Urothelium cell line (cell line): ENCODE measurements at regions not wholly inside any gene's neighbourhood (a gene's known extent, or its start where the extent isn't known, plus 50 kb on each side); places are given as distances from the start of the nearest gene placed in this dataset.
A peak's percentile ranks its signal among the peaks of the same experiment; 100 is the strongest.

ENCODE experiments used
- DNase-seq: peaks from one replicate; pipeline ENCODE4 v3.0.0; 2011; ENCODE audit warnings: low spot score, mixed read lengths
- FAIRE-seq: peaks from 2 replicates; lab custom pipeline; 2011; peaks lifted over from hg19 to GRCh38; lab: Jason Lieb, UNC

DNA sequence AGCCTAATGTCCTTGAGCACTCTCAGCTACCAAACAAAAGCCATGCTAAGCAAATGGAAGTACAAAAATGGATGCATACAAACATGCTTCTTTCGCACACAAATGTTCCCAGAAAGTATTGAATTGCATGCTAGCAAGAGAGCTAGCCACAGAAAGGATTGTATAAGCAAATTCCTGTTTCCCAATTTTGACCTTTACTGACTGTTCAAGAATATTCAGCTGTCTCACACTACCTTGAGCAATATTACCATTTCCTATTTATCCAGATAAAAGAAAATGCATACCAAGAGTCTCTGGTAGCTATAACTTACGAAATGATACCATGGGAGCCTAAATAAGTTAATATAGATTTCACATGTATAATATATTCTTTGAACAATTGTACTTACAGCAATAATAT is 264.6 kb downstream of the TMEM167A start:
- FAIRE-seq (no peak), DNase-seq (no peak)

DNA sequence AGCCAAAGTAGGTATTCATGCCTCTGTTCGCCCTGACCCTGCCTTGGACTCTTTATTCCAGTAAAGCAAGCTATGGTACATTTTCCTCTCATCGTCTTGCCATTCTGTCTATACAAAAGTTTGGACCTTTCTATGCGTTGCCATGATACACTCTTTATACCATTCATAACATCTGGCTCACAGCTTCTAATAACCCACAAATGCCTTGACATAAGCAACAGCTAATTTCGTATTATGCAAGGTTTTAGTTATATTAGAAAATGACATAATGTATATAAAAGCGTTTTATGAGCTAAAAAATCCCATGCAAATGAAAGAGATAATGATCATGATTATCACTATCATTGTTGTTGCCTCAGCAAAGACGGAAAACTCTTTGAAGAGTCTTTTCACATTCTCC is 265.7 kb downstream of the TMEM167A start:
- no peak for FAIRE-seq
- DNase-seq = no peak

DNA sequence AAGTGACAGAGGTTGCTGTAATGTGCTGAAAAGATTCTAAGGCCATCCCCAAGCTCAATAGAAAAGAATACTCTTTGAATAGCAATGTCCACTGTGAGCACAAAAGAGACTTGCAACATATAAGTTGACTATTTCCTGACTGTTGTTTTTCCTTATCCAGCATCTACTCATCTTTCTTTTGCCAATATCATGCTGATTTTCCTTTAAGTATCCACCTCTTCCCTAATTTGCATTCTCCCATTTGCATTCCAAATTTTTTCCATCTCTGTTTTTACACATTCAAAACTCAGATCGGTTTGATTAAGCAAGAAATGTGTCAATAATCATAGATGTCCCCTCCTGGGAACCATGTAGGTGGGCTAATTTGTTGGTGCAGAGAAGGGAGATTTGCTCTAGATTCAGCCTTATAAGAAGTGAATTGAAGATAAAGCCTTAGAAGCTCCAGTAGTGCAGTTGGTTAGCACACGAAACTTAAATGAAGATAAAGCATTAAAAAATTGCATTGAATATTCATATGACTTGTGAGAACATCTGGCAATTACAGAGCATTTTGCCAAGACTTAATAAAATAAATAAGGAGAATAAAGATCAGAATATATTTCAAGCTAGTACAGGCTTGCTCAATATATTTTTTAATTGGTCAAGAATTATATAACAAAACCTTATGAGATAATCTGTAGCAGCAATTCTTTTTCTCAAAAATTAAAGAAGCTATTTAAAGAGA is 267.6 kb downstream of the TMEM167A start:
- DNase-seq (no peak), FAIRE-seq (no peak)

DNA sequence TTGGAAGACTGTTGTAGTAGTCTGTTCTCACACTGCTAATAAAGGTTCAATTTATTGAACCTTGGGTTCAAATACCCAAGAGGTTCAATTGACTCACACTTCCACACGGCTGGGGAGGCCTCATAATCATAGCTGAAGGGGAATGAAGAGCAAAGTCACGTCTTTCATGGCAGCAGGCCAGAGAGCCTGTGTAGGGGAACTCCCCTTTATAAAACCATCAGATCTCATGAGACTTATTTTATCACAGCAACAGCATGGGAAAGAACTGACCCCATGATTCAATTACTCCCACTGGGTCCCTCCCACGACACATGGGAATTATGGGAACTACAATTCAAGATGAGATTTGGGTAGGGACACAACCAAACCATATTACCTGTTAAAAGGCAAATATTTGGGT is 268.2 kb downstream of the TMEM167A start:
- DNase-seq (no peak), FAIRE-seq (no peak)

DNA sequence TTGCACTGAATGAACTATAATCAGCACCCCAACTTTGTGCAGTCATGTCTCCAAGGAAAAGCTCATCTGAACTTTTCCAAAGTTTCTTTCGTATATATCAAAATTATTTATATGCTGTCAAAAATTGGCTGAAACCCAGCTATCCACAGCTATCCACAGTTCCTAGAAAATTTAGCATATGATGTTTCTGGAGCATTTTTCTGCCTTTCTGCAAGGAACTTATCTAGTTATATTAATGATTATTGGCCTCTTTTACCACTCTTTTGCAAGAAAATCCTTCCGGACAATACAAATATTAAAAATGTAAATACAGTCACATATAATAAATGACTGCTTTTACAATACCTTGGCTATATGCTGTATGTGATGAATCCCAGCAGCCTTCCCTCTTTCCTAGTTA is 270.2 kb downstream of the TMEM167A start:
- FAIRE-seq = no peak
- no peak for DNase-seq

DNA sequence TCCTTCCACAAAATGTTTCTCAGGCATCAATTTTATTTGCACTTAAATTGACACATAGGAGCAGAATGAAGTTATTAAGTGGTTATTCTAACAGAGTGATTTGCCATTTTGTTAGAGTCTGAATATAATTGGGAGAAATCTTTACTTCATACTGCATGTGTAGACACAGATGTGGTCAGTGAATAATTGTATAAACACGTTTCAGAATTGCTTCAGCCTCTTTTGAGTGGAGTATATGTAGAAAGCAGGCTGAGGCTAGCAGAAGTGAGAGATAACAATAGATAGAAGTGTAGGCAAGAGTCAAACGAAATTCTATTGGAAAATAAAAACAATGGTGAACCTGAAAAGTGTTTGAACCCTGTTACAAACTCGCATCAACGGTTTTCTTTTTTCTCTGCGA is 270.7 kb downstream of the TMEM167A start:
- no peak for FAIRE-seq
- no peak for DNase-seq

DNA sequence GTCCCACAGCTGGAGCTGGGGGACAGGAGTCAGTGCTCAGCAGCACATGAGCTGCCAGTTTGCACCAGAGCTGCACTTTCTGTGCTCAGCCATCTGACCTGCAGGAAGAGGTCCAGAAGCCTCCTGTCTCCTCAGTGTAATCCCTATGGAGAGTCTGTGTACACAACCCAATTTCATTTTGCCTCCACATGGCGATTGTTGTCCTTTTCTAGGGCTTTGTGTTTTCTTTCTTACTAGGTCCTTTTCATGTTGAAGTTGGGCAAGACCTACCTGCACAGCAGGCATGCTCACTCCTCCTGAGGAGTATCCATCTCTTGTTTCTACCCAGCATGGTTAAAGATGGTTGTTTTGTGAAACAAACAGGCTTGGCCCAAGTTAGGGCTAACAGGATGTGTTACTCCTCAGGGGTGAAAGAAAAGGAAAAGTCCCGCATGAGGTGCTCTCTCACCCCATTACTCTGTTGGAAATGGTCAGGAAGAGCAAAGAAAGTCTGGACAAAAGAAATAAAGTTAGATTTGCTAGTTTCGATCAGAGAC is 273.0 kb downstream of the TMEM167A start:
- DNase-seq = no peak
- no peak for FAIRE-seq

DNA sequence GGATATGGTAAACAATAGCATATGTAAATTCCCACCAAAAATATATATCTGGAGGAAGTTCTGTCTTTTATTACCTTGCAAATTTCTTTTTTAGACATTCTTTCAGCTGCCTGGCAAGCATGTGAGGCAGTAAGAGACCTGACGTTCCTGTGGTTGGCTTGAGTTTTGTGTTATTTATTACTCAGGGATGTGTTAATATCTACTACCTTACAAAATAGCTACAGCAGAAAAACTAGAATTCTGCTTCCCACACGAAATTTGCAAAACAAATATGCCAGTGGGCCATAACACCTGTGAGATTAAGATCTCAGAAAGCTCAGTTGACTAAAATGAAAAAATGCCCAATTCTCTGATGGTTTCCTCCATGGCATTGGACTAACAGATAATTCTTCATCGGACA is 274.2 kb downstream of the TMEM167A start:
- FAIRE-seq = no peak
- DNase-seq = no peak

DNA sequence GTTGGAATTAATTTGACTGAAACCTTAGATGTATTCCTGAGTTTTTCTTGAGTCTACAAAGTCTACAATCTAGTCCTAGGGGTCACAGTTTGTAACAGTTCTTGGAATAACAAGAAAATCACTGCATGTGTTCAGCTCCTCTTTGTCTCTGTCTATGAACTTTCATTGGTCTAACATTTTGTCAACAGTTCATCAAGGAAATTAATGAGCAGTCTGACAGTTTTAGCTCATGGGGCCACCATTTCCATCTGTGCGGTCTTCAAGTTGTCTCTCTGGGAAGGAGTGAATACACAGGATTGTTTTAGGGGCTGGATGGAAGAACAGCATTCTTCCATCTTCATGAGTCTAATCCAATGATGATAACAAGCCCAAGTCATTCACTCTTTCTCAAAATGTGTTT is 276.4 kb downstream of the TMEM167A start:
- FAIRE-seq (no peak), DNase-seq (no peak)

DNA sequence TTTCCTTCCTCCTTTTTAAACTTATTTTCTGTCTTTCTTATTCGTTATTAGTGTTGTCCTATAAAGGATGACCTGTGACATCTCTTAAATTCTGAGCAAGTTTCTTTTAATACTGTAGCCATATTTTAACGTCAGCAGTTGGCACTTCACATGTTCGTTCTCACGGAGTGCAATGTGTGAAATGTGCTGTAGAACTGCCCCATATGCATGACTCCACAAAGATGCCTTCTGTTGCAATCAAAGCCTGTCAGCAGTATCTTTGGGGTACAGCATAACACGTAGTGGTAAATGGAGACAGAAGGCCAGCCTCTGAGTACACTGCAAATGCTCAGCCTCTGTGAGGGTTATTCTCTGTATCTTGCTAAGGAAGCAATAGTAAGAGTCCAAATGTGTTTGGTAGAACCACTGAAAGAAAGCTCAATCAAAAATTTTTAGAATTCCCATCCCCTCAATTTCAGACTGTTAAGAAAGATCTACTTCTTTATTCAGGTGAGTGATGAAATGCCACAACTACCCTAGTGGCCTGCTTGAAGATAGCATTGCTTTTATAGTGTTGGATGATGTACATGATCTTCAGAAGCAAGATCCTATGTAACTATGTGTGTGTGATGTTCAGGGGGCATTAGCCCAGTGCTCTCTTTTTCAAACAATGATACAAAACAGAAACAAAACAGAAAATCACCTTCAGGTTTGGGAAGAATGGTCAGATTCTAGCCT is 277.7 kb downstream of the TMEM167A start:
- FAIRE-seq (no peak), DNase-seq (no peak)

DNA sequence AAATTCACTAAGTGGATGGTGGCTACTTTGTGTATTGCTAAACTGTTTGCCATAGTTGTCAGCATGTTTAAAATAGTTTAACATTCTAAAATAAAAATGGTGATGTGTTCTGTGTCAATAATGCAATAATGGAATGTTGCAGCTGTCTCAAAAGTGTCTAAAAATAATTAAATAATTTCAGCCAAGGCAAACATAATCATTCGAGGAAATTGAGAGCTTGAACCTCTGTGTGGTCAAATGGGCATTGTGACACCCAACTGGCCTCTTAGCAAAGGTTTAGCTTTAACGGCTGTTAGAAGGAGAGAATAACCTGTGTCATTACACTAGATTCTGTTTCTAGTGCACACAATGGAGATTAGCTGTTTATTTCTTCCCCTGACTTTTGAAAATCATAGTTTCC is 278.5 kb downstream of the TMEM167A start:
- FAIRE-seq (no peak), DNase-seq (no peak)

DNA sequence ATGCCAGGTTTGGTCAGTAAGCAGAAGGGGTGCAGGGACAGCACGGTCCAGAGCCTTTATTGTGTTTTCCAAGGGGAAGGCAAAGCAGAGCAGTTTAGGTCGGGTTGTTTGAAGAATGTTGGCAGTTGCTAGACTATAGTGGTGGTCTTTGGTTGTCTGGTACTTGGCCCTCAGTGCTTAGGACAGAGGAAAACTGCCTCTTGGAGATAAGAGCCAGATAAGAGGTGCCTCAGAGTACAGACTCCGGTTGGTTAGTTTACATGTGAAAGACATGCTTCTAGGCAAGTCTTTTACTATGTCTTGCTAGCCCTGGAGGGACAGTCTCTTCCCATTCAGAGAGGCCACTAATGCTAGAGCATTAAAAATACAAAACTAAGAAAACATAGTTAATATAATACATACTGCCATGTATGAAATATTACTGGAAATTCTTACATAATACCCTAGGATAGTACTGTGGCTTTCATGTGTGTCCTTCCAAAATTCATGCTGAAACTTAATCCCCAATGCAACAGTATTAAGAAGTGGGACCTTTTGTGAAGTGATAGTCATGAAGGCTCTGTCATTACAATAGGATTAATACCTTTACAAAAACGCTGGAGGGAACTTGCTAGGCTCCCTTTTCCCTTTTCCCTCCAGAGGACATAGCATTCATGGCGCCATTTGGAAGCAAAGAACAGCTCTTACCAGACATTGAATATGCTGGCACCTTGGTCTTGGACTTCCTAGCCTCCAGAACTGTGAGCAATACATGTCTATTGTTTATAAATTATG is 280.4 kb downstream of the TMEM167A start:
- DNase-seq = no peak
- no peak for FAIRE-seq

DNA sequence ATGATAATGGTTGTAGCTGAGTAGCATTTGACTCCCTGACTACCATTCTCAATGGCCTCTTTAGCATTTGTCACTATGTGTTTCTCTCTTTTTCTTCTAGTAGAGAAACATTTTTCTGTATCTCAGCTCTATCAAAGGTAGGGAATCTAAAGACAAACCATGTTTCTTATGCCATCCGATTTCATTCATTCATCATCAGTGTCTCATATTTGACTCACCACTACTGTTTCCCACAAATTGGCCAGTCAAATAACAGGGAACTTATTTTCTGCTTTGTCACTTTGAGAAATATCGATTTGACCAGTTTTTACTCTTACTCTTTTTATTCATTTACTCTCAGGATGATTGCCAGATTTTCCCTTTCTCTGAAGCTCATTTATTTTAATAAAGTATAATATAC is 282.3 kb downstream of the TMEM167A start:
- FAIRE-seq = no peak
- DNase-seq = no peak

DNA sequence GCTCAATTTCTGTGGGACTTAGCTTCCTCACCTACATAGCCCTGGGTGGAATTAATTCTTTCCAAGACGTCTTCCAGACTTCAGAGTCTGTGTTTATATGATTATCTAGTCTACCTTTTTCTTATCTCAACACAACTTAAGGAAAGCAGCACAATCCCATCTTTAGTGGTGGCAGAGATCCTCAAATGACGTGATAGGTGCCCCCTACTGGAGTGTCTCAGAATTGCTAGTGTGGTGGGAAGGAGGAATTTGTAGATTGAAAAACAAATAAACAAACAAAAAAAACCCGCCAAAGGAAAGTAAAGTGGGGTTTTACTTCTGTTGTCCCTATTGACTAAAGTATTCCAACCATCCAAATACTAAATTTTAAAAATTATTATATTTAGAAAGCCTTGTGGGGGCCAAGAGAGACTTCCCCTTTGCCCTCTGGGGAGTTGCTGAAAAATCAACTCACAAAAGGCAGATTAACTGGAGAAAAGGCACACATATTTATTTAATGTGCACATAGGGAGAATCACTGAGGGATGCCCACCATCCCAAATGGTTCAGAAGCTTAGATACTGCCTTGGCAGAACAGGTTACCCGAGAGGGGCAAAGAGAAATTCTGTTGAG is 283.3 kb downstream of the TMEM167A start:
- FAIRE-seq = no peak

DNA sequence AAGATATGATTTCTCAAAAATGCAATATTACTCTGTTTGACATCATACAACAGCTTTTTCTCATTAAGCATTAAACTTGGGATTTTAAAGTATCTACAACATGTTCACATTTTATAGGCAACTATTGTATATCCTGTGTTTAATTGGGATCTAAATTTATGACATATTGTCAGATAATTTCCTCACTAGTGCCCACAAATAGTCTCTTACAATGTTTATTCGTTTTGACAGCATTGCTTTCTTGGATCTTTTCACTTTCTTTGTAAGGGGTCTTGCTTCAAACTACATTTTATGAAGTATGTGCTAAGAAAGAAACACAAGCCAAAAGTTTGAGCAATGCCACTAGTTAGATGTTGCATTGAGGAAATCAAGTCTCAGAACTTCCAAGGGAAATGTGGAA is 285.1 kb downstream of the TMEM167A start:
- FAIRE-seq = no peak

More for the DNA sequence above, 283.3 kb downstream of the TMEM167A start:
- DNase-seq = peak; percentile 29

DNA sequence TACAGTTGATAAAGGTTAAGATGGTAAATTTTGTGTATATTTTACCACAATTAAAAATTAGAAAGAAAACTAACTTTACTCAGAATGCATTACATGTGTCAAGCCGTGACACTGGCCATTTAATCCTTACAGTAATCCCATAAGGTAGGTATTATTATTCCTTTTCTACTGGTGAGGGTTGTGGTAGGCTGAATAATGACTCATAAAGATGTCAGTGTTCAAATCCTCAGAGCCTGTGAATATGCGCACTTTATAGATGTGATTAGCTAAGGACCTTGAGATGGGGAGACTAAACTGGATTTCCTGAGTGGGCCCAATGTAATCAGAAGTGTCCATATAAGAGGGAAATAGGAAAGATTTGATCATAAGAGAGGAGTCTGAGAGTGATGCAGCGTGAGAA is 288.1 kb downstream of the TMEM167A start:
- DNase-seq (no peak), FAIRE-seq (no peak)

More for the DNA sequence above, 285.1 kb downstream of the TMEM167A start:
- no peak for DNase-seq

DNA sequence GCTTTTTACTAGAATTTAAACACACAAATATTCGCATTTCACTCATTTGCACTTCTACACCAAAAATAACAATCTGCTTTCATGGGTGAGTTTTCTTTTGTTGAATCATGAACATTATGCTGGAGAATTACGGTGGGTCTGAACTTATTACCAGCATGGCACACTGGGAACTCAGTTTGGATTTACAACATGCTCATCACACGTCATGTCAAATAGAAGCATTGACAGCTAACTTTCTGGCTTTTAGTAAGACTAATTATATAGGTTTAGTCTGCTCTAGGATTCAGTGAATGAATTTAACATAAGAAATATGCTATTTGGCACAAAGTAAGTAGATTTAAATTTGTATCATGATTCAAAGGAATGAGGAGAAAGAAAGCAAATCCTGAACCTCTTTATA is 290.4 kb downstream of the TMEM167A start:
- DNase-seq (no peak), FAIRE-seq (no peak)

DNA sequence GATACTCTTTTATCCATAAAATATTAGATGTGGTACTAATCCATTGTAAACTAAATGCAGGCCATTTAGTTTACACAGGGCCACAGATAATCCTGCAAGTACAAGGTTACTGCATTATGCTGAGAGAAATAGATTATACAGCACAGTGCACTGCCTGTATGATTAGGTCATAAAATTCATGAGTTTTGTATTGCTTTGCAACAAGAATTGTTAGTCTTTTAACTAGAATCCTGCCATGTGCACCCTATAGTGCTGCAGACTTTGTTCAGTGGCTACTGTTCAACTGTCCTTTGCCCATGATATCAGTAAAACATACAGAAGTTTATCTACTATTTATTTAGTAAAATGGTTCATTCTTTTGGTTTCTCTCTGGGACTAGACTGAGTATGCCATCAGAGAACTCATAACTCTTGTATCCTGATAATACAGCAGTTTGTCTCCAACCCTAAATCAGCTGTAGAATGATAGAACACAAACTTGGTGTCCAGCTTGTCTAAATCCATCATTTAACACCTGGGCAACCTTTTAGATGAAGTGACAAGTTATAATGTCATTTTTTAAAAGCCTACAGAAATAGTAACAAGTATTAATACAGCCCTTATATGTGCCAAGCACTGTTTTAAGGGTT is 291.2 kb downstream of the TMEM167A start:
- DNase-seq (no peak), FAIRE-seq (no peak)

DNA sequence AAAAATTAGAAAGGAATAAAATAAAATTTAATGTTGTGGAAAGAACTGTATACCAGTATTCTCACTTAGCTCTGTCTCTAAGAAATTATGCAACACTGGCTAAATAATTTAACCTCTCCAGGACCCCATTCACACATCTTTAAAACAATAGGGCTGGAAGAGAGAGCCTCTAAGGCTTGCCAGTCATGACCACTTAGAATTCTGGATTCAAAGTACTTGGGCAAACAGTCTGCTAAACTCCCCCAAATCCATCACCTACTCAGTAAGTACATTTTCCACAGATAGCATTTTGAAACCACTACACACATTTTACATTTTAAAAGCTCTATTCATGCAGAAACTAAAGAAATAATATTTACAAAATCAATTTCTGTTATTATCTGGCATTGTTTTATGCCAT is 291.7 kb downstream of the TMEM167A start:
- FAIRE-seq = no peak

DNA sequence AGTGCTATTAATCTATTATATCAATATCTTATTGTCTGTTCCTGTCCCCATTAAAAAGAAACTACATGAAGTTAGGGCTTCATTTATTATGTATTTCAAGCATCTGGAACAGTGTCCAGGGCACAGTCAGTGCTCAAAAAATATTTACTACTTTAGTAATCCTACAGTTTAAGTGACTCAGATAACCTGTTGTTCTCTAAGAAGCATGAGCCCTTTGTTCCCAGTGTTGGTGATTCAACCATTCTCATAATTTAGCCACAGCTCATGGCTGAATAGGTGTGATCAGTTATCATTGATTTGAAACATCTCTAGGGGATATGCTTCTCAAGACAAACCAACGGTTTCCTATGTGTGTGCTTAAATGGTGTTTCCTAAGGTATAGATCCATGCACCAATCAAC is 292.7 kb downstream of the TMEM167A start:
- DNase-seq (no peak), FAIRE-seq (no peak)

More for the DNA sequence above, 291.7 kb downstream of the TMEM167A start:
- DNase-seq = no peak

DNA sequence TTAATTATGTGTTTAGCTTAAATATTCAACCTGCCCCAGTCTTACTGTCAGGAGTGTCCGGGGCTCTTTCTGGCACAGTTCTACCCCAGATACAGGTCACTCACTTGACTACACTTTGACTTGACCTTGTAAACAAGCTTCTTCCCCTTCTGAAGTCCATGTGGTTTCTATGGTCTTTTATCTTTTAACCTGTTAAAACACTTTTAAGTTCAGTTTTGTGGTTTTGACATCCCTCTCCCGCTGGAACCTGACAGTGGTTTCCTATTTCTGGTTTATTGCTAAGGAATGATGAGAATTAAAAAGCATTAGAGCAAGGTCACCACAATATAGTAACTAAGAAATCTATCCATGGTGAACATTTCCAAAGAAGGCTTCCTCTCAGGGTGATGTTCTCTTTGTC is 300.1 kb downstream of the TMEM167A start:
- no peak for FAIRE-seq

More for the DNA sequence above, 300.1 kb downstream of the TMEM167A start:
- DNase-seq = no peak
